Subcutaneous abdominal adipose tissue (tissue), 5 donors: ENCODE measurements at regions not wholly inside any gene's neighbourhood (a gene's known extent, or its start where the extent isn't known, plus 50 kb on each side); places are given as distances from the start of the nearest gene placed in this dataset.
"Not testable (repeated sequence)": the region's sequence is repeated elsewhere in the genome, so short reads cannot be mapped to it uniquely, and the experiment has no call there.

Experiments used
- H3K27ac ChIP-seq: one replicate; pipeline ENCODE4 v1.7.0; 2013; ENCODE audit warnings: low read depth, mild to moderate bottlenecking, inconsistent platforms, low read length, moderate library complexity
- H3K27me3 ChIP-seq, 5 donors: one replicate each; pipeline ENCODE4 v1.7.0; 2013; ENCODE audit warnings: low read length in 5 of 5, inconsistent platforms in 1 of 5; ENCODE audit not compliant: control insufficient read depth in 5 of 5, insufficient read depth in 4 of 5
- H3K36me3 ChIP-seq, 5 donors: one replicate each; pipeline ENCODE4 v1.7.0; 2013; ENCODE audit warnings: low read length in 5 of 5; ENCODE audit not compliant: control insufficient read depth in 5 of 5, insufficient read depth in 5 of 5
- H3K4me1 ChIP-seq, 5 donors: one replicate each; pipeline ENCODE4 v1.7.0; 2013; ENCODE audit warnings: low read length in 5 of 5, mild to moderate bottlenecking in 3 of 5, moderate library complexity in 1 of 5; ENCODE audit not compliant: control insufficient read depth in 5 of 5, insufficient read depth in 5 of 5
- H3K4me3 ChIP-seq, 5 donors: one replicate each; pipeline ENCODE4 v1.7.0; 2013; ENCODE audit warnings: low read length in 5 of 5, low read depth in 1 of 5
- H3K9ac ChIP-seq, 5 donors: one replicate each; pipeline ENCODE4 v1.7.0; 2013; ENCODE audit warnings: low read length in 5 of 5, mild to moderate bottlenecking in 4 of 5, moderate library complexity in 3 of 5
- H3K9me3 ChIP-seq, 5 donors: one replicate each; pipeline ENCODE4 v1.7.0; 2013; ENCODE audit warnings: low read length in 5 of 5; ENCODE audit not compliant: control insufficient read depth in 5 of 5
- donor health status: healthy.
- donor health status: healthy.
- donor health status: healthy.
- donor health status: healthy.
- donor health status: healthy.

DNA sequence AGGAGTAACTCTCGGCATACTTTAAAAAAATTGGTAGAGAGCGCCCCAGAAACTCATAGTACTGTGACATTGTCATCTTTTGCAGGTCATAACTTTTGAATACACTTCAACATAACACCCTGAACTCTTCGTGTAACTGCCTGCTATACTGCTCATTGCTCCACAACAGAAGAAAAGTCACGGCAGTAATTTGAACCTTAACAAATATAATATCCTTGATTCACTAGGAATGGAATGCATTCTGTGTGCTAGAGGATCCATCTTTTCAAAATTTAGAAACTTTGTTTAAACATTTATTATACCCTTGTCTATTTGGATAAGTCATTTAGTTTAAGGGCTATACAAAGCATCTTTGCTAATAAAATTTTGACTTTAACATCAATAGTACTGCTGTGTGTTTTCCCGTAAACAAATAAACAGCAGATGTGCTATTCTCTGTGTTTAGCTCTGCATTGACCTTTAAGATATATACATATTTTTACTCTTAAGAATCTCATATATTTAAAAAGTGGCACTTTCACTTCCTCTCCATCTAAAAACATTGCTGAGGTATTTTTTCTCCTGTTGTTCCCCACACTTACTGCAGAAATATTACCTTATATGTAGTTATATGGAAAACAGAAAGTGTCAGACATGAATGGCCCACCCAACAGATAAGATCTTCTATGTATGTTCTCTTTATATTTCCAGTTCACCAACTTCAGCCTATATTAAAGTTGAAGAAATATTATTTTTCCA, 217.6 kb upstream of the TMEM229A start:
- peaks cover 0 to 5% (median 0%) of the 10 kb centered on the region in 5 donors for H3K9me3 ChIP-seq
- H3K9ac ChIP-seq = no peak overlapping the region
- no peaks in the 10 kb centered on the region for H3K27me3 ChIP-seq
- H3K27ac ChIP-seq = no peak overlapping the region
- H3K4me1 ChIP-seq = no peaks in the 10 kb centered on the region
- no peak overlapping the region for H3K4me3 ChIP-seq
- H3K36me3 ChIP-seq = no peaks in the 10 kb centered on the region

- H3K4me1 ChIP-seq = no peaks in the 10 kb centered on the region
- no peak overlapping the region for H3K27ac ChIP-seq
Observed at GRCh38 chr7:124247691-124248090, 214.8 kb upstream of the TMEM229A start.

GRCh38 chr7:124246262-124246863, 213.5 kb upstream of the TMEM229A start:
- no peak overlapping the region for H3K9ac ChIP-seq
- H3K36me3 ChIP-seq = no peaks in the 10 kb centered on the region
- no peaks in the 10 kb centered on the region for H3K4me1 ChIP-seq
- H3K27ac ChIP-seq = no peak overlapping the region
- no peaks in the 10 kb centered on the region for H3K27me3 ChIP-seq
- no peak overlapping the region for H3K4me3 ChIP-seq
- H3K9me3 ChIP-seq = peaks cover 0 to 5% (median 0%) of the 10 kb centered on the region in 5 donors

More at GRCh38 chr7:124247691-124248090, 214.8 kb upstream of the TMEM229A start:
- Histone ChIP-seq H3K9me3 (peaks cover 0 to 5% (median 0%) of the 10 kb centered on the region in 5 donors), H3K27me3 (no peaks in the 10 kb centered on the region), H3K4me3 (no peak overlapping the region), H3K9ac (no peak overlapping the region), H3K36me3 (no peaks in the 10 kb centered on the region)

DNA sequence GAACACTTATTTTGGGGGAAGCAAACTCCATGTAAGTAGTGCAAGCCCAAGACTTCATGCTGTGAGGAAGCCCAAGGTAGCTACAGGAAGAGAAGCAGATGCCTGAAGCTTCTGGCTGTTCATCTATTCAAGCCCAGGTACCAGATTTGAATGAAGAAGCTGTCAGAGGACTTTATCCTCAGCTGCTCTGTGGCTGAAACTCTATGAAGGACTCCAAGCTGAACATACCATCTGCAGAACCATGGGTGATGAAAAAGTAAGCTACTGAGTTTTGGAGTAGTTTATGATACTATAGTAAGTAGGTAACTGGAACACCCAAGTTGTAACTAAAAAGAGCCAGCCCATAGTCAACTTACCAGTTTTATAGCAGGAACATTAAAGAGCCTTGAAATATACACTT, 211.6 kb upstream of the TMEM229A start:
- H3K27ac ChIP-seq, H3K27me3 ChIP-seq, H3K36me3 ChIP-seq, H3K4me1 ChIP-seq, H3K9me3 ChIP-seq, H3K4me3 ChIP-seq, H3K9ac ChIP-seq: not testable (repeated sequence)

DNA sequence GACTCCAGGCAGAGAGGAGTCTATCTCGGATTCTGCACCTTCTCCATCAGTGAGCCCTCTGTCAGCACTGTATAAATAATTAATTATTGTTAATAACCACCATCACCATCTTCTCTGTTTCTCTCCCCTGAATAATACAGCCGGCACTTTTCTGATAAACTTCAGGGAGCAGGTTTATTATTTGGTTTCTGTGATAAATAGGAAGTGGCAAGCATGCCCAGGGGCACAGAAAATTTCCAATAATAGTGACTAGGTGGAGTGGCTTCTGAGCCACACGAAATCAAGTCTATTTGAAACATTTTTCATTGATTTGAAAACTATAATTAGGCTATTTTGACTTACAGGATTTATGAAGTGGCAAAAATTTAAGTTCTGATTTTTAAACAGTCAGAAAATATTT, 186.8 kb upstream of the TMEM229A start:
- Histone ChIP-seq H3K27ac (no peak overlapping the region), H3K36me3 (no peaks in the 10 kb centered on the region), H3K9ac (no peak overlapping the region), H3K9me3 (peaks cover 0 to 11% (median 7%) of the 10 kb centered on the region in 5 donors), H3K27me3 (no peaks in the 10 kb centered on the region), H3K4me3 (no peak overlapping the region), H3K4me1 (peaks cover 0 to 21% (median 0%) of the 10 kb centered on the region in 5 donors)

- H3K27ac ChIP-seq = no peak overlapping the region
- no peak overlapping the region for H3K9ac ChIP-seq
- no peaks in the 10 kb centered on the region for H3K36me3 ChIP-seq
- H3K27me3 ChIP-seq = no peaks in the 10 kb centered on the region
- H3K9me3 ChIP-seq = no peaks in the 10 kb centered on the region
- H3K4me3 ChIP-seq = no peak overlapping the region
- H3K4me1 ChIP-seq = no peaks in the 10 kb centered on the region
Observed at GRCh38 chr7:124208642-124209041, 175.8 kb upstream of the TMEM229A start.

DNA sequence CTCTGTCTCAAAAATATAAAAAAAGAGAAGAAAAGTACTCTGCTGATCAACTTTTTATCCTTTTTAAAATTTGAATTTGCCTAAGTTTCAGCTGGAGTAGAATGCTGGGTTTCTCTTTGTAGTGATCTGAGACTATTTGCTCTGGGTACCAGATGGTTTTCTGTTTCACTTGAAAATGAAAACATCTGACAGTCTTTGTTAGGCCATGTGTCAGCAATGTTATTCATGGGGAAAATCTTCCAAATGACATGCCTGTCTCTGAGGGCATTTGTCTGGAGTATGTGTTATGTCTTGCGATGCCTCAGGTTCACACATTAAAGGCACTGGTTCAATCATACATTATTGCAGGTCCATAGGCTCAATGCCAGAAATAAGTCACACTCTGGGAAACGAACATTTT, 175.3 kb upstream of the TMEM229A start:
- Histone ChIP-seq H3K9ac (no peak overlapping the region), H3K27me3 (no peaks in the 10 kb centered on the region), H3K4me3 (no peak overlapping the region), H3K4me1 (no peaks in the 10 kb centered on the region), H3K27ac (no peak overlapping the region), H3K9me3 (no peaks in the 10 kb centered on the region), H3K36me3 (no peaks in the 10 kb centered on the region)

DNA sequence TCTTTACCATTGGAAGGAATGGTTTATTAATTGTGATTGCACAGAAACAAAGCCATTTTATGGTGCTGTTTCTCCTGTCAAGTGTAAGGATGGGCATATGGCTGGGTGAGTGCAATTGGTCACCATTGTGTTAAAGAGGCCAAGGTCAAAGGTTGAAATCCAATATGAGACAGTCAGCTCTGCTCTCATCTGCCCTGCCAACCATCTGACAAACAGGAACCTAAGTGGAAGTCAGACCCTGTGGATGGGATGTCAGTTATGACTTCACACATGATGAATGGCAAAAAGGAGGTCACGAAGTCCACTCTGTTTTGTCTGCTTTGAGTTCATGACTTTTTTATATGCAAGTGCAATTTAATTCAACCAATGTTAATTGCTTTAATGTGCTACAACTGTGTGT, 172.7 kb upstream of the TMEM229A start:
- Histone ChIP-seq H3K9me3 (no peaks in the 10 kb centered on the region), H3K36me3 (no peaks in the 10 kb centered on the region), H3K27me3 (no peaks in the 10 kb centered on the region), H3K4me3 (no peak overlapping the region), H3K4me1 (peaks cover 0 to 8% (median 0%) of the 10 kb centered on the region in 5 donors), H3K27ac (no peak overlapping the region), H3K9ac (no peak overlapping the region)

DNA sequence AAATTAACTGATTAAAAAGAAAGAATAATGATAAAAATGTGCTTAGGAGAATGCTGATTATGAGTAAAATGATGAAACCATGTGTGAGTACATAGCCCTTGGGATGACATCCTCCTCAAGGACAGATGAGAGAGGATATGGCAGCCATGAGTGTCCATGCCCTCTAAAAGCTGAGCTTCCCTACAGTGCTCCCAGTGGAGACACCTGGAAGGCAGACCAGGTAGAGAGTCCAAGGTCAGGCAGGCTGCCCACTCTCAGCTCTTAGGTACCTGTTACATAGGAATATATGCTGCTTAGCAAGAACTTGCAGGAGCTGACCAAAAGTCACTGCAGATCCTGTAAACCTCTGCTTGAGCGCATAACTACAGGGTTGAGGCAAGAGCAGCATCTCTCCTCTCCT, 169.7 kb upstream of the TMEM229A start:
- no peaks in the 10 kb centered on the region for H3K9me3 ChIP-seq
- H3K27me3 ChIP-seq = no peaks in the 10 kb centered on the region
- H3K4me3 ChIP-seq = no peak overlapping the region
- no peak overlapping the region for H3K27ac ChIP-seq
- peaks cover 0 to 8% (median 0%) of the 10 kb centered on the region in 5 donors for H3K4me1 ChIP-seq
- no peak overlapping the region for H3K9ac ChIP-seq
- no peaks in the 10 kb centered on the region for H3K36me3 ChIP-seq

GRCh38 chr7:124201768-124202349, 169.0 kb upstream of the TMEM229A start:
- Histone ChIP-seq H3K27ac (no peak overlapping the region), H3K9ac (no peak overlapping the region), H3K9me3 (no peaks in the 10 kb centered on the region), H3K4me1 (peaks cover 0 to 8% (median 0%) of the 10 kb centered on the region in 5 donors), H3K27me3 (no peaks in the 10 kb centered on the region), H3K4me3 (no peak overlapping the region), H3K36me3 (no peaks in the 10 kb centered on the region)
